ENCODE measurements at regions not wholly inside any gene's neighbourhood (a gene's known extent, or its start where the extent isn't known, plus 50 kb on each side); places are given as distances from the start of the nearest gene placed in this dataset.

DNA sequence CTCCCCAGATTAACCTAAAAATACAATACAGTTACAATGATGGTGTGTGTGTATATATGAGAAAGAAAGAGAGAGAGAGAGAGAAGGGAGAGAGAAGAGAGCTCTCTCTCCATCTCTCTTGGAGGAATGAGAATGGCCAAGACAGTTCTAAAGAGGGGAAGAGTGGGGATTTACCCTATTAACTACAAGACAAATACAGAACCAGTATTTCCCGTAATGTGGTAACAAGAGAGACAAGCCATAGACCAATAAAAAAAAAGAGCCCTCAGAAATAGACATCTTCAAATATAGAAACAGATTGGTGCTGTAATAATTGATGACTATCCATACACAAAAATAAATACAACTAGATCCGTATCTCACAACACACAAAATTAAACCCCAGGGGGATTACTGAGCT, 87.0 kb downstream of the NSMCE3 start (continued):
- no peak for TF ChIP-seq RFX5 (IDR thresholded peaks at IDR 0.05; ENCODE audit: low read length)
- no peak for TF ChIP-seq GABPA (IDR thresholded peaks at IDR 0.05; ENCODE audit: low read depth)

- no peaks in the 10 kb centered on the region for H3K9me2 ChIP-seq
- ChIA-PET POLR2A (no interaction called here), CTCF (no interaction called here)
- H3K4me1 ChIP-seq (ENCODE audit: control insufficient read depth in 1 of 2, insufficient read depth in 2 of 2, low read depth in 1 of 2, low read length in 1 of 2) = no peaks in the 10 kb centered on the region
- H3K4me2 ChIP-seq = no peak overlapping the region
- TF ChIP-seq EP300 (IDR thresholded peaks at IDR 0.05; ENCODE audit: borderline replicate concordance in 1 of 2, low read depth in 1 of 2, low read length in 1 of 2) = no peak
- TF ChIP-seq RAD21 (IDR thresholded peaks at IDR 0.05; ENCODE audit: low read length) = no peak
- TF ChIP-seq ELF1 (IDR thresholded peaks at IDR 0.05) = no peak
- no peak for TF ChIP-seq EZH2phosphoT487 (IDR thresholded peaks at IDR 0.05; ENCODE audit: borderline replicate concordance, low read depth)
- no peak for TF ChIP-seq SIN3A (IDR thresholded peaks at IDR 0.05; ENCODE audit: borderline replicate concordance, low read depth, low read length)
- TF ChIP-seq TAF1 (IDR thresholded peaks at IDR 0.05; ENCODE audit: borderline replicate concordance, low read depth, low read length) = no peak
- TF ChIP-seq, protein P1, sequence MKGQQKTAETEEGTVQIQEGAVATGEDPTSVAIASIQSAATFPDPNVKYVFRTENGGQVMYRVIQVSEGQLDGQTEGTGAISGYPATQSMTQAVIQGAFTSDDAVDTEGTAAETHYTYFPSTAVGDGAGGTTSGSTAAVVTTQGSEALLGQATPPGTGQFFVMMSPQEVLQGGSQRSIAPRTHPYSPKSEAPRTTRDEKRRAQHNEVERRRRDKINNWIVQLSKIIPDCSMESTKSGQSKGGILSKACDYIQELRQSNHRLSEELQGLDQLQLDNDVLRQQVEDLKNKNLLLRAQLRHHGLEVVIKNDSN (IDR thresholded peaks at IDR 0.05; ENCODE audit: borderline replicate concordance, low read depth) = no peak
- no peak for TF ChIP-seq YY1 (IDR thresholded peaks at IDR 0.05; ENCODE audit: low read depth)
- TF ChIP-seq, protein P2, sequence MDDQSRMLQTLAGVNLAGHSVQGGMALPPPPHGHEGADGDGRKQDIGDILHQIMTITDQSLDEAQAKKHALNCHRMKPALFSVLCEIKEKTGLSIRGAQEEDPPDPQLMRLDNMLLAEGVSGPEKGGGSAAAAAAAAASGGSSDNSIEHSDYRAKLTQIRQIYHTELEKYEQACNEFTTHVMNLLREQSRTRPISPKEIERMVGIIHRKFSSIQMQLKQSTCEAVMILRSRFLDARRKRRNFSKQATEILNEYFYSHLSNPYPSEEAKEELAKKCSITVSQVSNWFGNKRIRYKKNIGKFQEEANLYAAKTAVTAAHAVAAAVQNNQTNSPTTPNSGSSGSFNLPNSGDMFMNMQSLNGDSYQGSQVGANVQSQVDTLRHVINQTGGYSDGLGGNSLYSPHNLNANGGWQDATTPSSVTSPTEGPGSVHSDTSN (IDR thresholded peaks at IDR 0.05) = no peak
- no peaks in the 10 kb centered on the region for H3F3A ChIP-seq (replicated peaks; ENCODE audit: insufficient read depth)
- H3K4me3 ChIP-seq (ENCODE audit: low read depth in 2 of 2, low read length in 1 of 2) = no peak overlapping the region
- no peaks in the 10 kb centered on the region for H3K27me3 ChIP-seq (ENCODE audit: insufficient read depth)
- H4K20me1 ChIP-seq (ENCODE audit: insufficient read depth) = no peaks in the 10 kb centered on the region
- no peaks in the 10 kb centered on the region for H3K9me3 ChIP-seq
- WGBS (ENCODE audit: low lambda C conversion rate) = 55% methylated on average over 23 of the region's 23 CpGs
- no peaks in the 10 kb centered on the region for H3K79me2 ChIP-seq (ENCODE audit: insufficient read depth)
- DNase-seq = no peak
- no peak overlapping the region for H3K27ac ChIP-seq (ENCODE audit: low read depth in 2 of 2, low read length in 1 of 2)
- H3K36me3 ChIP-seq (replicated peaks in 1 of 2; ENCODE audit: control insufficient read depth in 1 of 2, insufficient read depth in 2 of 2, low read length in 1 of 2) = no peaks in the 10 kb centered on the region
- no peak overlapping the region for H3K9ac ChIP-seq
- no peak overlapping the region for H2AFZ ChIP-seq (ENCODE audit: low read depth)
These were observed 96.6 kb downstream of the NSMCE3 start for GRCh38 chr15:29172742-29173725.

DNA sequence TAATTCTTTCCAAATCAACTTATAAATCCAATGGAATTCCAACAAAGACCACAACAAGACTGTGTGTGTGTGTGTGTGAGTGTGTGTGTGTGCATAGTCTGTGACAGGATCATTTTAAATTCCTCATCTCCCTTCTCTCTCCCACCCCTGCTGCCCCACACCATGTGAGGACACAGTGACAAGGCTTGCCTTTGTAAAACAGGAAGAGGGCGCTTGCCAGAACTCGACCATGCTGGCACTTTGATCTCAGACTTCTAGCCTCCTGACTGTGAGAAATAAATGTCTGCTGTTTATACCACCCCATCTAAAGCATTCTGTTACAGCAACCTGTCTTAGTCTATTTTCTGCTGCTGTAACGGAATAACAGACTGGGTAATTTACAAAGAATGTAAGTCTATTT, 99.1 kb downstream of the NSMCE3 start:
- no peaks in the 10 kb centered on the region for H3K79me2 ChIP-seq (ENCODE audit: insufficient read depth)
- no peak overlapping the region for H3K27ac ChIP-seq (ENCODE audit: low read depth in 2 of 2, low read length in 1 of 2)
- H3K36me3 ChIP-seq (replicated peaks in 1 of 2; ENCODE audit: control insufficient read depth in 1 of 2, insufficient read depth in 2 of 2, low read length in 1 of 2) = no peaks in the 10 kb centered on the region
- ChIA-PET POLR2A (no interaction called here), CTCF (no interaction called here)
- H3K9ac ChIP-seq = no peak overlapping the region
- TF ChIP-seq TAF1 (IDR thresholded peaks at IDR 0.05; ENCODE audit: borderline replicate concordance, low read depth, low read length) (no peak), NFIC (IDR thresholded peaks at IDR 0.05; ENCODE audit: borderline replicate concordance) (no peak), JUND (IDR thresholded peaks at IDR 0.05) (no peak), FOXJ3 (CRISPR knock-in tag; IDR thresholded peaks at IDR 0.05) (no peak), EP300 (IDR thresholded peaks at IDR 0.05; ENCODE audit: borderline replicate concordance in 1 of 2, low read depth in 1 of 2, low read length in 1 of 2) (no peak), CHD2 (IDR thresholded peaks at IDR 0.05; ENCODE audit: low read length, partially characterized antibody) (no peak), GATA2 (CRISPR knock-in tag; IDR thresholded peaks at IDR 0.05) (no peak)
- no peak overlapping the region for H3K4me3 ChIP-seq (ENCODE audit: low read depth in 2 of 2, low read length in 1 of 2)
- H3K9me2 ChIP-seq = no peaks in the 10 kb centered on the region
- 17% methylated on average over 3 of the region's 3 CpGs for WGBS (ENCODE audit: low lambda C conversion rate)
- H3K9me3 ChIP-seq = no peaks in the 10 kb centered on the region
- H2AFZ ChIP-seq (ENCODE audit: low read depth) = no peak overlapping the region
- H3F3A ChIP-seq (replicated peaks; ENCODE audit: insufficient read depth) = no peaks in the 10 kb centered on the region
- H3K27me3 ChIP-seq (ENCODE audit: insufficient read depth) = no peaks in the 10 kb centered on the region
- H3K4me1 ChIP-seq (ENCODE audit: control insufficient read depth in 1 of 2, insufficient read depth in 2 of 2, low read depth in 1 of 2, low read length in 1 of 2) = no peaks in the 10 kb centered on the region
- no peak for DNase-seq
- no peaks in the 10 kb centered on the region for H4K20me1 ChIP-seq (ENCODE audit: insufficient read depth)
- H3K4me2 ChIP-seq = no peak overlapping the region
